ENCODE measurements at regions not wholly inside any gene's neighbourhood (a gene's known extent, or its start where the extent isn't known, plus 50 kb on each side); places are given as distances from the start of the nearest gene placed in this dataset.

GRCh38 chr6:164346631-164347030 lies 932.1 kb downstream of the QKI start (continued):
- TF ChIP-seq KDM3A (CRISPR knock-in tag; IDR thresholded peaks at IDR 0.05; ENCODE audit: low read depth) (no peak), MATR3 (CRISPR knock-in tag; IDR thresholded peaks at IDR 0.05) (no peak), BORCS8-MEF2B (CRISPR knock-in tag; IDR thresholded peaks at IDR 0.05) (no peak), ZNF777 (CRISPR knock-in tag; IDR thresholded peaks at IDR 0.05) (no peak), FOXK1 (CRISPR knock-in tag; IDR thresholded peaks at IDR 0.05; ENCODE audit: borderline replicate concordance, low read depth) (no peak), HNRNPL (IDR thresholded peaks at IDR 0.05; ENCODE audit: low read depth, low read length) (no peak), DNMT3B (CRISPR knock-in tag; conservative IDR thresholded peaks at IDR 0.05) (no peak), ZNF251 (CRISPR knock-in tag; IDR thresholded peaks at IDR 0.05) (no peak), ZNF646 (CRISPR knock-in tag; IDR thresholded peaks at IDR 0.05) (no peak), ZNF740 (CRISPR knock-in tag; IDR thresholded peaks at IDR 0.05) (no peak)

Measured in HepG2 (cell line).